ENCODE measurements at regions not wholly inside any gene's neighbourhood (a gene's known extent, or its start where the extent isn't known, plus 50 kb on each side); places are given as distances from the start of the nearest gene placed in this dataset.

- TF ChIP-seq, protein P1, sequence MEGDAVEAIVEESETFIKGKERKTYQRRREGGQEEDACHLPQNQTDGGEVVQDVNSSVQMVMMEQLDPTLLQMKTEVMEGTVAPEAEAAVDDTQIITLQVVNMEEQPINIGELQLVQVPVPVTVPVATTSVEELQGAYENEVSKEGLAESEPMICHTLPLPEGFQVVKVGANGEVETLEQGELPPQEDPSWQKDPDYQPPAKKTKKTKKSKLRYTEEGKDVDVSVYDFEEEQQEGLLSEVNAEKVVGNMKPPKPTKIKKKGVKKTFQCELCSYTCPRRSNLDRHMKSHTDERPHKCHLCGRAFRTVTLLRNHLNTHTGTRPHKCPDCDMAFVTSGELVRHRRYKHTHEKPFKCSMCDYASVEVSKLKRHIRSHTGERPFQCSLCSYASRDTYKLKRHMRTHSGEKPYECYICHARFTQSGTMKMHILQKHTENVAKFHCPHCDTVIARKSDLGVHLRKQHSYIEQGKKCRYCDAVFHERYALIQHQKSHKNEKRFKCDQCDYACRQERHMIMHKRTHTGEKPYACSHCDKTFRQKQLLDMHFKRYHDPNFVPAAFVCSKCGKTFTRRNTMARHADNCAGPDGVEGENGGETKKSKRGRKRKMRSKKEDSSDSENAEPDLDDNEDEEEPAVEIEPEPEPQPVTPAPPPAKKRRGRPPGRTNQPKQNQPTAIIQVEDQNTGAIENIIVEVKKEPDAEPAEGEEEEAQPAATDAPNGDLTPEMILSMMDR (IDR thresholded peaks at IDR 0.05) = no peak
Observed at GRCh38 chr4:24126776-24127175, 236.9 kb upstream of the PPARGC1A start.

GRCh38 chr4:24121395-24122175 lies 231.7 kb upstream of the PPARGC1A start:
- TF ChIP-seq, protein P1 (IDR thresholded peaks at IDR 0.05) = no peak

GRCh38 chr4:24117975-24118374 lies 228.1 kb upstream of the PPARGC1A start:
- TF ChIP-seq, protein P1 (IDR thresholded peaks at IDR 0.05) = no peak

GRCh38 chr4:24116107-24116506 lies 226.3 kb upstream of the PPARGC1A start:
- TF ChIP-seq, protein P1 (IDR thresholded peaks at IDR 0.05) = no peak

DNA sequence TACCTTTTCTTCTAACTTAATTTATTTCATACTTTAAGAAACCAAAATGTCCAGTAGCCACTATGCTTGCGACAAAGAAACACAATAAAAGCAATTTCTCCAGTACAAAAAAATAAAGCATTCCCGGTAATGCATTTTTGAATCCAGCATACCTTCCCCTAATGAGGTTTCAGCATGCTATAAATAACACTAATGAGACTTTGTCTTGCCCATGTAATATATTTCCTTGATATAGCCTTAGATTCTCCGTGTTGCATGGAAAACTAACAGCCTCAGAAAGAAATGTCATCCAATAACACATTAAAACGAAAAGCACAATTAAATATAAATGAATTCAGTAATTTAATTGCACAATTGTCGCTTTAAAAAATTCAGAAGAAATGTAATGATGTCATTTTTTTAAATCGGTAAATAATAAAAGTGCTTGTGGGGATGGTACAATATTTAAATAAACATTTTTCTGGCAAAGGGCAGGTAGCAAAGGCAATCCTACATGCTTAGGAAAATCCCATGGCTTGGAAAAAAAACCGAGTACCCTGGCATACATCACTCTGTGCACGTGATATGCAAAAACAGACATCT lies 225.2 kb upstream of the PPARGC1A start:
- TF ChIP-seq, protein P1 (IDR thresholded peaks at IDR 0.05) = no peak

GRCh38 chr4:24114444-24114843 lies 224.6 kb upstream of the PPARGC1A start:
- TF ChIP-seq, protein P1 (IDR thresholded peaks at IDR 0.05) = no peak

DNA sequence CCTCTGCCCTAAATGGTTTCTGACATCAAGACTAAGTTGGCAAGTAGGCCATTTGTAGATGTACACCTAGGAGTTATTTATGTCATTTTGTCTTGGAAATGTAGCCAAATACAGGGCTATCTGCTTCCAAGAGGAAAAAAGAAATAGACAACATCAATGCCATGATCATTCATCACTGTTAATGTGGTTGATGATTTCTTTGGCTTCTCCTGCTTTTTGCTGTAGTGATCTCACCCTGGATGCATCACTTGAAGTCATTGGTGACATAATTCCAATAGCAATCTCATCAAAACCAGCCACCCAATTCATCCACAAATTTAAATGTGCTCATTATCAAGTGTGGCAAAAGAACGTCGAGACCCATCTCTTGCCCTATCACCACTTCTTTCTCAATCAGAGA lies 222.6 kb upstream of the PPARGC1A start:
- TF ChIP-seq, protein P1 (IDR thresholded peaks at IDR 0.05) = no peak
